Epithelial cell of proximal tubule (primary cell): ENCODE measurements at regions not wholly inside any gene's neighbourhood (a gene's known extent, or its start where the extent isn't known, plus 50 kb on each side); places are given as distances from the start of the nearest gene placed in this dataset.

Experiments
- DNase-seq: peaks from one replicate; pipeline ENCODE4 v3.0.0-alpha.2; 2011; ENCODE audit warnings: low read depth
- H3K4me3 ChIP-seq: 2 replicates; pipeline ENCODE4 v1.5.1; 2011; ENCODE audit warnings: low read depth, mild to moderate bottlenecking, low read length
- TF ChIP-seq, protein P1 (sequence below): conservative IDR thresholded peaks from 2 replicates; pipeline ENCODE4 v1.5.1; 2012; ENCODE audit warnings: low read depth, mild to moderate bottlenecking, low read length

DNA sequence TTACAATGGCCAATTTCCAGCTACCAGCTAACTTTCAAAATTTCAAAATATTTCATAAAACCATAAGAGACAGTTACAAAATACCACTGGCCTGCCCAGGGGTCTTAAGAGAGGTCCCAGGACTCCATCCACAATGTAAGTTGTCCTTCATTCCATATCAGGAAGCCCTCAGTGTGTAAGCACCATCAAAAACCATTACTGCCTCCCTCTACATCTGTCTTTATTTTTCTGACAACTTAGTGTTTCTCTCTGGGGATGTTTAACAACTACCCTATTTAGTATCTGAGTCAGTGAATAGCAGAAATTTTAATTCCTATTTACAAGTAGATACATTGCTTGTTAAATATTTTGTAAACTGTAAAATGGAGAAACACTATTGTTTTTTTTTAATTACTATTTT is 339.3 kb upstream of the ADAMTS5 start:
- H3K4me3 ChIP-seq, result no peak overlapping the region
- TF ChIP-seq, protein P1, sequence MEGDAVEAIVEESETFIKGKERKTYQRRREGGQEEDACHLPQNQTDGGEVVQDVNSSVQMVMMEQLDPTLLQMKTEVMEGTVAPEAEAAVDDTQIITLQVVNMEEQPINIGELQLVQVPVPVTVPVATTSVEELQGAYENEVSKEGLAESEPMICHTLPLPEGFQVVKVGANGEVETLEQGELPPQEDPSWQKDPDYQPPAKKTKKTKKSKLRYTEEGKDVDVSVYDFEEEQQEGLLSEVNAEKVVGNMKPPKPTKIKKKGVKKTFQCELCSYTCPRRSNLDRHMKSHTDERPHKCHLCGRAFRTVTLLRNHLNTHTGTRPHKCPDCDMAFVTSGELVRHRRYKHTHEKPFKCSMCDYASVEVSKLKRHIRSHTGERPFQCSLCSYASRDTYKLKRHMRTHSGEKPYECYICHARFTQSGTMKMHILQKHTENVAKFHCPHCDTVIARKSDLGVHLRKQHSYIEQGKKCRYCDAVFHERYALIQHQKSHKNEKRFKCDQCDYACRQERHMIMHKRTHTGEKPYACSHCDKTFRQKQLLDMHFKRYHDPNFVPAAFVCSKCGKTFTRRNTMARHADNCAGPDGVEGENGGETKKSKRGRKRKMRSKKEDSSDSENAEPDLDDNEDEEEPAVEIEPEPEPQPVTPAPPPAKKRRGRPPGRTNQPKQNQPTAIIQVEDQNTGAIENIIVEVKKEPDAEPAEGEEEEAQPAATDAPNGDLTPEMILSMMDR, result no peak
- DNase-seq, result no peak

DNA sequence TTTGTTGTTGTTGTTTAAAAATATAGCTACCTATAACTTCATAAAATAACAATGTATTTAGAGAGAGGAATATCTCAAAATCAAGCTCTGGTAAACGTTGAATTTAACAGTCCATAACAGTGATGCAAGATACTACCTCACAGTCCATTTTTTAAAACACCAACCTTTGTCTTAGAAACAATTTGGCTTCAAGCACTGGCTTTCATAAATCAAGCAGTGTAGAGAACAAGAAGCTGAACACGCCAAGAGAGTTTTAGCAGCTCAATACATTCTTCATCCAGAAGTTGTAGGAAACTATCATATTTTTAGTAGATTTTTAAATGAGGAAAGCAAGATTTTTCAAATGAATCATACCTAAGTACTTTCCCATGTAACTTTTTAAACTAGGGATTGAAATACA is 334.3 kb upstream of the ADAMTS5 start:
- H3K4me3 ChIP-seq, result no peak overlapping the region
- DNase-seq, result no peak
- TF ChIP-seq, protein P1, result no peak

DNA sequence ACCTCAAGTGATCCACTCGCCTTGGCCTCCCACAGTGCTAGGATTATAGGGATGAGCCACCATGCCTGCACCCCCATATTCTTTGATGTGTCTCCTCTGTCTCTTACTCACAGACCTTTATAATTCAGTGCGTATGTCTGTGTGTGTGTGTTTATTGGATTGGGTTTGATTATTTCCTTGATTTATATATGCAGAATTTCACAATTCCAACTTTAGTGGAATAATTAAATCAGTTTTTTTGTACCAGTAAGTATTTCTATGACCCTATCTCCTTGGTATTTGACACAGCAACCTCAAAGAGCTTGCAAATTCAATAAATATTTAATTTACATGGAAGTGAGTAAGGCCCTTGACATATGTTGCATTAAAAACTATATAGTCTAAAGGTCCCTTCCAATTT is 333.9 kb upstream of the ADAMTS5 start:
- DNase-seq, result no peak
- H3K4me3 ChIP-seq, result no peak overlapping the region
- TF ChIP-seq, protein P1, result no peak

DNA sequence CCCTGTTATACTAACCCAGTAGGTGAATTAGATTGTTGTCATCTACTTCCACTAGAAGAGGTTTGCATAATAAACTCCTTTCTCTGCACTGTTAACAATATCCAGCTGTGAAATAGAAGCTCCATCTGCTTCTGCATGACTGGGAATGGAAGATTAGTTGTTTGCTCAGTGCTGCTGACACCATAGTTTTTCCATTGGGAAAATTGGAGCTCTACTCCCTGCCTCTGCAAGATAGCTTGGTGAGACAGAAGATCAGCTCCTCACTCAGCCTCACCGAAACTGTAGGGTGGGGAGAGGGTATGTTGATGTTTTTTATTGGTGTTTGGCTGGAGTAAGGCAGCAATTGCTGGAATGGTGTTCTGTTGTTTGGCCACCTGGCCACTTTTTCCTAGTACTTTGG is 331.6 kb upstream of the ADAMTS5 start:
- no peak for DNase-seq
- TF ChIP-seq, protein P1, result no peak
- H3K4me3 ChIP-seq, result no peak overlapping the region

DNA sequence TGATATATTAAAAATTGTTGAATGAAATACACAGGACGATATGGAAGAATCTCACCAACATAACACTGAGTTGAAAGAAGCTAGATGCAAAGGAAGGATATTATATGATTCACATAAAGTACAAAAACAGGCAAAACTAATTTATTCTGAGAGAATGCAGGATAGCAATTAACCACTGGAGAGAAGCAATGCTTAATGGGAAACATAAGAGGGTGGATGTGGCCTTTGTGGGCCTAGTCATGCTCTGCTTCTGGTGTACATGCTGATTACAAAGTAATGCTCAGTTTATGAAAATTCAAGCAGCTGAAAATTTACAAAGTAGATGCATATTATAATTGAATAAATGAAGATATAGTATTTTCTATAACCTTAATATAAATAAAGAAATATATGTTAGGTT is 326.4 kb upstream of the ADAMTS5 start:
- TF ChIP-seq, protein P1, result no peak
- H3K4me3 ChIP-seq, result no peak overlapping the region
- DNase-seq, result no peak

DNA sequence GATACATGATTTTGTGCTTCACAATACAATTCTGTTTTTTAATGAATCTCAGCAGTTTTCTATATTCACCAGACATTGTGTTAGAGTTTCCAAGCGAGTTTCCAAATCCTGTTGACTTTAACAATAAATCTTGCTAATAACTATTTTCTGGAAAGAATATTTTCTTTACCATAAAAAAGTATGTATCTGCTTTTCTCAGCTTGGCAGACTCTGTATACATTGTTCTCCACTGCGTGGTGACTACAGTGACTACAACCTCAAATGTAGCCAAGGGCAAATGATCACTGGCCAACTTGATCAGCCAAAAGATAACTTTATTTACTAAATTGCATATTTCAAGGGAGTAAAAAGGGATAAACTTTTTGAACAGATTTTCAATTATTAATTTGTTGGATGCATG is 325.9 kb upstream of the ADAMTS5 start:
- no peak overlapping the region for H3K4me3 ChIP-seq
- TF ChIP-seq, protein P1, result no peak
- DNase-seq, result no peak

DNA sequence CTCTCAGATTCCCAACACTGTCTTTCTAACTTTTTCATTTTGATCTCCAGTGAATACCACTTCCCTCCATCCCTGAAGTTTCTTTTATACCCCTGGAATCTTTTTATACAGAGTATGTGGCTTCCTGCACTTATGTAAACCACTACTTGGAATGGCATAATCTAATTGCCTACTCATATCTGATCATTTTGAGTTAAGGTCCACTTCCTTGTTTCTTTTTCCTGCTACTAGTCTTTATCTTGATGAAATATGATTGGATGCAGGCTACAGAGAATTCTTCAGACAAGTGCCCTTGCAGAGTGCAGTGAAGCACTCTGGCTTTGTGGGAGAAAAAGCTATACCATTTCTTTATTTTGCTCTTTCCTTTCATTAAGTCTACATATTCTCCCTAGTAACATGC is 325.3 kb upstream of the ADAMTS5 start:
- TF ChIP-seq, protein P1, result no peak
- DNase-seq, result no peak
- H3K4me3 ChIP-seq, result no peak overlapping the region
